Stimulated activated CD4-positive, alpha-beta T cell treated with anti-CD3 and anti-CD28 coated beads, Interleukin-2, amount 100 ng/mL, for 4 hours (primary cell): ENCODE measurements at regions not wholly inside any gene's neighbourhood (a gene's known extent, or its start where the extent isn't known, plus 50 kb on each side); places are given as distances from the start of the nearest gene placed in this dataset.

Experiments used
- DNase-seq: peaks from one replicate; pipeline ENCODE4 v3.0.0-alpha.2; 2020; ENCODE audit warnings: low read depth

GRCh38 chr1:221069986-221070385 lies 190.7 kb downstream of the HLX start:
- no peak for DNase-seq

GRCh38 chr1:221071777-221072176 lies 192.5 kb downstream of the HLX start:
- DNase-seq, result no peak

GRCh38 chr1:221072214-221072613 lies 193.0 kb downstream of the HLX start:
- DNase-seq, result no peak

- DNase-seq, result no peak
Observed at GRCh38 chr1:221074332-221074731, 195.1 kb downstream of the HLX start.

- DNase-seq, result no peak
Observed at GRCh38 chr1:221075911-221076310, 196.7 kb downstream of the HLX start.

GRCh38 chr1:221076391-221076811 lies 197.2 kb downstream of the HLX start:
- no peak for DNase-seq

- DNase-seq, result no peak
Observed at GRCh38 chr1:221078260-221078965, 199.2 kb downstream of the HLX start.

GRCh38 chr1:221083902-221084301 lies 204.7 kb downstream of the HLX start:
- DNase-seq, result no peak

GRCh38 chr1:221084681-221085080 lies 205.4 kb downstream of the HLX start:
- no peak for DNase-seq

GRCh38 chr1:221085701-221086375 lies 206.6 kb downstream of the HLX start:
- DNase-seq, result no peak

- no peak for DNase-seq
Observed at GRCh38 chr1:221087919-221088318, 208.7 kb downstream of the HLX start.

- no peak for DNase-seq
Observed at GRCh38 chr1:221089273-221089672, 210.0 kb downstream of the HLX start.

GRCh38 chr1:221089803-221090202 lies 210.6 kb downstream of the HLX start:
- DNase-seq, result no peak

GRCh38 chr1:221093903-221094791 lies 214.9 kb downstream of the HLX start:
- no peak for DNase-seq

- DNase-seq, result no peak
Observed at GRCh38 chr1:221097479-221098281, 218.4 kb downstream of the HLX start.

GRCh38 chr1:221098471-221099405 lies 219.5 kb downstream of the HLX start:
- no peak for DNase-seq

- no peak for DNase-seq
Observed at GRCh38 chr1:221099747-221100595, 220.7 kb downstream of the HLX start.

- no peak for DNase-seq
Observed at GRCh38 chr1:221100611-221101010, 221.4 kb downstream of the HLX start.

GRCh38 chr1:221101807-221102605 lies 222.8 kb downstream of the HLX start:
- no peak for DNase-seq
